ENCODE measurements at regions not wholly inside any gene's neighbourhood (a gene's known extent, or its start where the extent isn't known, plus 50 kb on each side); places are given as distances from the start of the nearest gene placed in this dataset.
A peak's percentile ranks its signal among the peaks of the same experiment; 100 is the strongest.

DNA sequence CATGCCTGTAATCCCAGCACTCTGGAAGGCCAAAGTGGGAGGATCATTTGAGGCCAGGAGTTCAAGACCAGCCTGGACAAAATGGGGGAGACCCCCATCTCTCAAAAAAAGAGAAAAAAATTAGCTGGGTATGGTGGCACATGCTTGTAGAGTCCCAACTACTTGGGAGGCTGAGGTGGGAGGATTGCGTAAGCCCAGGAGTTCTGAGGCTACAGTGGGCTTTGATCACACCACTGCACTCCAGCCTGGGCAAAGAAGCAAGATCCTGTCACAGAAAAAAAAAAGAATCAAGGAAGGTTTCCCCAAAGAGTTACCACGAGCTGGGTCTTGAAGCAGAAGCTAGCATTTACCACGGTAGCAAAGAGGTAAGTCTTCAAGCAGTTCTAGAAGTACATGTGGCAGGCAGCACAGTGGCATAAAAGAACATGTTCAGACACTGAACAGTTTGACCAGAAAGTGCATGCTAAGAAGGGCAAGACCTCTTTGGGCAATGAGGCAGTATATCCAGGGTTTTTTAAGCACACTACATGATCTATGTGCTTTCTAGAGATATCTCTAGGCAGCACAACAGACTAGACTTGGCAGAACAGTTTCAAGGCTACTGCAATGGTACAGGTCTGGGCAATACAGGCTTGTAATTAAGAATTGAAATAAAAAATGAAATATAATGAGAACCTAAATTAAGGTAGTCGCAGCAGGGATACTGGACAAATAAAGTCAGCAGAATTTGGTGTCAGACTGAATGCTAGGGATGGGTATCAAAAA is 418.5 kb downstream of the SHQ1 start:
- POLR2A ChIA-PET = no interaction called here
- 71% methylated on average over 4 of the region's 4 CpGs for WGBS (ENCODE audit: missing lambda C conversion rate)
- FAIRE-seq (no peak), ATAC-seq (no peak), DNase-seq (ENCODE audit: low read depth in 1 of 2, low spot score in 1 of 2) (no peak)
- Histone ChIP-seq H3K4me3 (no peak overlapping the region), H3K4me2 (no peak overlapping the region), H3K9me3 (no peaks in the 10 kb centered on the region), H3K27ac (no peak overlapping the region), H3K4me1 (peaks cover 9% of the 10 kb centered on the region; the same call in 2 of the 3 replicates)
- TF ChIP-seq PHF8 (IDR thresholded peaks at IDR 0.05; ENCODE audit: borderline replicate concordance, low read depth) (no peak), ZNF302 (CRISPR knock-in tag; IDR thresholded peaks at IDR 0.05) (no peak), MAFK (IDR thresholded peaks at IDR 0.05; ENCODE audit: partially characterized antibody) (no peak), RFX5 (IDR thresholded peaks at IDR 0.05) (no peak), TP53 (CRISPR knock-in tag; IDR thresholded peaks at IDR 0.05) (no peak), MYC (IDR thresholded peaks at IDR 0.05; ENCODE audit: borderline replicate concordance, low read length) (no peak), CEBPB (IDR thresholded peaks at IDR 0.05) (peak; percentile 34 to 63; a peak in 3 of 4 replicates)
- TF ChIP-seq, protein P1, sequence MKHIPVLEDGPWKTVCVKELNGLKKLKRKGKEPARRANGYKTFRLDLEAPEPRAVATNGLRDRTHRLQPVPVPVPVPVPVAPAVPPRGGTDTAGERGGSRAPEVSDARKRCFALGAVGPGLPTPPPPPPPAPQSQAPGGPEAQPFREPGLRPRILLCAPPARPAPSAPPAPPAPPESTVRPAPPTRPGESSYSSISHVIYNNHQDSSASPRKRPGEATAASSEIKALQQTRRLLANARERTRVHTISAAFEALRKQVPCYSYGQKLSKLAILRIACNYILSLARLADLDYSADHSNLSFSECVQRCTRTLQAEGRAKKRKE (CRISPR knock-in tag; IDR thresholded peaks at IDR 0.05; ENCODE audit: low read depth) = no peak
- CTCF ChIA-PET = interaction anchor here (1.5 kb wide), 1 partner anchor 10 kb away, joined by 6 read pairs; no protein-coding TSS in a partner anchor

DNA sequence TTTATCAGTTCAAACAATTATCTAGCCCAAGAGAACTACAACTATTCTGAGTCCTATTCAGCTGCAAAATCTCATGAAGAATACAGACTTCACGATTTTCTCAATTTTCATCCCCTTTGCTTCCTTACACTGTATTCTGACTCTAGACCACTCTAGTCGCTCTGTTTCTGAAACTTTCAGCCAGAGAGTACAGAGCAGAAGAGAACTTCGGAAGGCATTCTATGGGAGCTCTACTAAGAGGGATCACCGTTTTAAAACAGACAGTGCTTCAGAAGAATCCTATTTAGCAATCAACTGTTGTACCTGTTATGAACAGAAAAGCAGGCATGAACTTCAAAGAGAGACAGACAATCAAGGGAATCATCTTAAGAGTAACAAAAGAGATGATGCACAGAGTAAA is 419.4 kb downstream of the SHQ1 start:
- 84% methylated on average over 4 of the region's 4 CpGs for WGBS (ENCODE audit: missing lambda C conversion rate)
- no peak for DNase-seq (ENCODE audit: low read depth in 1 of 2, low spot score in 1 of 2)
- no peak overlapping the region for H3K4me3 ChIP-seq
- no peak for FAIRE-seq
- ChIA-PET POLR2A (no interaction called here), CTCF (no interaction called here)
- H3K4me2 ChIP-seq = no peak overlapping the region
- no peak for ATAC-seq
- H3K27ac ChIP-seq = no peak overlapping the region
- TF ChIP-seq NPAS2 (CRISPR knock-in tag; IDR thresholded peaks at IDR 0.05; ENCODE audit: borderline replicate concordance) = no peak
- TF ChIP-seq FOSB (CRISPR knock-in tag; IDR thresholded peaks at IDR 0.05) = no peak
- TF ChIP-seq FOSL2 (IDR thresholded peaks at IDR 0.05) = no peak
- no peak for TF ChIP-seq FOSL2 (CRISPR knock-in tag; IDR thresholded peaks at IDR 0.05)
- TF ChIP-seq, protein P2, sequence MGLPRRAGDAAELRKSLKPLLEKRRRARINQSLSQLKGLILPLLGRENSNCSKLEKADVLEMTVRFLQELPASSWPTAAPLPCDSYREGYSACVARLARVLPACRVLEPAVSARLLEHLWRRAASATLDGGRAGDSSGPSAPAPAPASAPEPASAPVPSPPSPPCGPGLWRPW (IDR thresholded peaks at IDR 0.05) = no peak
- no peak for TF ChIP-seq RCOR1 (IDR thresholded peaks at IDR 0.05; ENCODE audit: low read depth, low read length)
- TF ChIP-seq POLR2A (IDR thresholded peaks at IDR 0.05; ENCODE audit: low read length) = no peak
- TF ChIP-seq EHMT2 (IDR thresholded peaks at IDR 0.05; ENCODE audit: low read depth) = no peak
- no peak for TF ChIP-seq EP300 (IDR thresholded peaks at IDR 0.05)
- TF ChIP-seq FOXS1 (CRISPR knock-in tag; IDR thresholded peaks at IDR 0.05) = no peak
- no peak for TF ChIP-seq NFE2L2 (conservative IDR thresholded peaks at IDR 0.05; ENCODE audit: low read length)
- no peak for TF ChIP-seq SMC3 (IDR thresholded peaks at IDR 0.05)
- no peak for TF ChIP-seq SREBF2 (IDR thresholded peaks at IDR 0.05)
- no peak for TF ChIP-seq RAD21 (conservative IDR thresholded peaks at IDR 0.05 in 1 of 2, IDR thresholded peaks at IDR 0.05 in 1 of 2)
- TF ChIP-seq, protein P1 (CRISPR knock-in tag; IDR thresholded peaks at IDR 0.05; ENCODE audit: low read depth) = no peak
- TF ChIP-seq PHF8 (IDR thresholded peaks at IDR 0.05; ENCODE audit: borderline replicate concordance, low read depth) = no peak
- TF ChIP-seq TP53 (CRISPR knock-in tag; IDR thresholded peaks at IDR 0.05) = no peak
- TF ChIP-seq MAFK (IDR thresholded peaks at IDR 0.05; ENCODE audit: partially characterized antibody) = no peak
- no peak for TF ChIP-seq RARB (CRISPR knock-in tag; IDR thresholded peaks at IDR 0.05)
- peaks cover 9% of the 10 kb centered on the region; the same call in 2 of the 3 replicates for H3K4me1 ChIP-seq
- H3K9me3 ChIP-seq = no peaks in the 10 kb centered on the region

DNA sequence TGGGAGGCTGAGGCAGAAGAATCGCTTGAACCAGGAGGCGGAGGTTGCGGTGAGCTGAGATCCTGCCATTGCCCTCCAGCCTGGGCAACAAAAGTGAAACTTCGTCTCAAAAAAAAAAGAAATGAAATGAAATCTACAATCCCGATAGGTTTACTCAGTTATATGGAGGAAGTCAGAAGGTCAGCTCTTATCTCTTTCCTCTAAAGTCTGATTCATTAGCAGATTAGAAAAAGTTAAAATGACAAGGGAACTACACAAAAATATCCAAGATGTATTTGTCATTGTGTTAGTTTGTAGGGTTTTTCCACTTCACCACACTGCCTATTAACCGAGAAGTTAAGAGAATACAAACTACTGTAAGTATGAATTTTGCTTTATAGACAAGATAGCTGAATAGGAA is 420.6 kb downstream of the SHQ1 start:
- H3K4me2 ChIP-seq = no peak overlapping the region
- ChIA-PET CTCF (no interaction called here), POLR2A (no interaction called here)
- H3K4me3 ChIP-seq = no peak overlapping the region
- DNase-seq (ENCODE audit: low read depth in 1 of 2, low spot score in 1 of 2) = no peak
- TF ChIP-seq TP53 (CRISPR knock-in tag; IDR thresholded peaks at IDR 0.05) (no peak), NFE2L2 (conservative IDR thresholded peaks at IDR 0.05; ENCODE audit: low read length) (no peak), CHD4 (IDR thresholded peaks at IDR 0.05; ENCODE audit: borderline replicate concordance) (no peak), EP300 (IDR thresholded peaks at IDR 0.05) (no peak), EHF (CRISPR knock-in tag; IDR thresholded peaks at IDR 0.05) (no peak)
- TF ChIP-seq, protein P3, sequence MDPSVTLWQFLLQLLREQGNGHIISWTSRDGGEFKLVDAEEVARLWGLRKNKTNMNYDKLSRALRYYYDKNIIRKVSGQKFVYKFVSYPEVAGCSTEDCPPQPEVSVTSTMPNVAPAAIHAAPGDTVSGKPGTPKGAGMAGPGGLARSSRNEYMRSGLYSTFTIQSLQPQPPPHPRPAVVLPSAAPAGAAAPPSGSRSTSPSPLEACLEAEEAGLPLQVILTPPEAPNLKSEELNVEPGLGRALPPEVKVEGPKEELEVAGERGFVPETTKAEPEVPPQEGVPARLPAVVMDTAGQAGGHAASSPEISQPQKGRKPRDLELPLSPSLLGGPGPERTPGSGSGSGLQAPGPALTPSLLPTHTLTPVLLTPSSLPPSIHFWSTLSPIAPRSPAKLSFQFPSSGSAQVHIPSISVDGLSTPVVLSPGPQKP (IDR thresholded peaks at IDR 0.05; ENCODE audit: low read depth, low read length) = no peak
- TF ChIP-seq, protein P4, sequence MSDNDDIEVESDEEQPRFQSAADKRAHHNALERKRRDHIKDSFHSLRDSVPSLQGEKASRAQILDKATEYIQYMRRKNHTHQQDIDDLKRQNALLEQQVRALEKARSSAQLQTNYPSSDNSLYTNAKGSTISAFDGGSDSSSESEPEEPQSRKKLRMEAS (IDR thresholded peaks at IDR 0.05) = no peak
- TF ChIP-seq, protein P5, sequence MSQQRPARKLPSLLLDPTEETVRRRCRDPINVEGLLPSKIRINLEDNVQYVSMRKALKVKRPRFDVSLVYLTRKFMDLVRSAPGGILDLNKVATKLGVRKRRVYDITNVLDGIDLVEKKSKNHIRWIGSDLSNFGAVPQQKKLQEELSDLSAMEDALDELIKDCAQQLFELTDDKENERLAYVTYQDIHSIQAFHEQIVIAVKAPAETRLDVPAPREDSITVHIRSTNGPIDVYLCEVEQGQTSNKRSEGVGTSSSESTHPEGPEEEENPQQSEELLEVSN (IDR thresholded peaks at IDR 0.05; ENCODE audit: borderline replicate concordance, low read depth) = no peak
- TF ChIP-seq, protein P6, sequence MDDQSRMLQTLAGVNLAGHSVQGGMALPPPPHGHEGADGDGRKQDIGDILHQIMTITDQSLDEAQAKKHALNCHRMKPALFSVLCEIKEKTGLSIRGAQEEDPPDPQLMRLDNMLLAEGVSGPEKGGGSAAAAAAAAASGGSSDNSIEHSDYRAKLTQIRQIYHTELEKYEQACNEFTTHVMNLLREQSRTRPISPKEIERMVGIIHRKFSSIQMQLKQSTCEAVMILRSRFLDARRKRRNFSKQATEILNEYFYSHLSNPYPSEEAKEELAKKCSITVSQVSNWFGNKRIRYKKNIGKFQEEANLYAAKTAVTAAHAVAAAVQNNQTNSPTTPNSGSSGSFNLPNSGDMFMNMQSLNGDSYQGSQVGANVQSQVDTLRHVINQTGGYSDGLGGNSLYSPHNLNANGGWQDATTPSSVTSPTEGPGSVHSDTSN (IDR thresholded peaks at IDR 0.05) = no peak
- peaks cover 7% of the 10 kb centered on the region; the same call in 1 of the 3 replicates for H3K4me1 ChIP-seq
- no peak for ATAC-seq
- no peak for FAIRE-seq
- H3K27ac ChIP-seq = no peak overlapping the region
- 87% methylated on average over 6 of the region's 6 CpGs for WGBS (ENCODE audit: missing lambda C conversion rate)
- H3K9me3 ChIP-seq = no peaks in the 10 kb centered on the region
